ENCODE measurements at regions not wholly inside any gene's neighbourhood (a gene's known extent, or its start where the extent isn't known, plus 50 kb on each side); places are given as distances from the start of the nearest gene placed in this dataset.
"Not testable (repeated sequence)": the region's sequence is repeated elsewhere in the genome, so short reads cannot be mapped to it uniquely, and the experiment has no call there.

GRCh38 chr5:125923958-125924357 lies 499.3 kb upstream of the GRAMD2B start:
- not testable (repeated sequence) for DNase-seq (ENCODE audit: low read depth in 2 of 2)

- no peak for DNase-seq (ENCODE audit: low read depth in 2 of 2)
Observed at GRCh38 chr5:125926172-125926571, 497.0 kb upstream of the GRAMD2B start.

- DNase-seq (ENCODE audit: low read depth in 2 of 2) = no peak
Observed at GRCh38 chr5:125928663-125929062, 494.5 kb upstream of the GRAMD2B start.

DNA sequence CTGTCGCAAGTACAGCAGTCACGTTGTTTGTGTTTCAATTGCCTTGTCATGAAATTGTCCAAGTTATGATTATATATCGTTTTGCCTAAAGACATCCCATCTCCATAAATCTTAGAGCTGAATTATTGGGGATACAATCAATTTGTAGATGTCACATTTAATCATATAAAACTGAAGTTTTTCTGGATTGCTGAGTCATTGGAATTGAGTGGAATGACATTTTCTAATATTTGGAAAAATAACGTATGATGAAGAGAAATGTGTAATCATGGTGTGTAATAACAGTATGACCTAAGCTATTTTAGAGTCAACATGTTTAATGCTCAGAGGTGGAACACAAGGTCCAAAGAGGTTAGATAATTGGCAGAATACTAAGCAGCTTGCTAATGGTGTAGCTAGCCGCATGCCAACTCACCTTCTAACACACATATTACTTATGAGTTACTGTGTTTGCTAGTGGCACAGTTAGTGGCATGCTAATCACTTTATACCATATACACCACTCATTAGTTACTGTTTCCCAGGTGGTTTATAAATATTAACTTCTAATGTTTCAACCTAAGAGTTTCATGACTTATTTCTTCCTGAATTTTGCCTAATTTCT lies 473.1 kb upstream of the GRAMD2B start:
- no peak for DNase-seq (ENCODE audit: low read depth in 2 of 2)

- no peak for DNase-seq (ENCODE audit: low read depth in 2 of 2)
Observed at GRCh38 chr5:125961150-125961549, 462.1 kb upstream of the GRAMD2B start.

DNA sequence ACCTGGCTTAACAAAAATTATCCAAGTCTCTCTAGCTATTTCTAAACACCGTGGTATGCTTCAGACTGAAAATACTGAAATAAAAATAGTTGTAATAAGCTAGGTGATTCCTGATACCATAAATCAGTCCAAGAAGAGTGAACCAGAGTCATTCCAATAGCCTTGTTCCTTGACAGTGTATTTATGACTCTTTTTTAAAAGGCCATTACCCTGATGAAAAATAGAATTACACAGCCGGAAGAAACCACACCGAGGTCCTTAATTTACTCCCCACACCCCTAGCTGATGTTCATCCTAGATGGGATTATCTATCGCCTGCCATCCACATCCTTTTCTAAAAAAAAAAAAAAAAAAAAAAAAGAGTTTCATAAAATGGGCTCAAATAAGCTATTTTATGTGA lies 457.6 kb upstream of the GRAMD2B start:
- DNase-seq (ENCODE audit: low read depth in 2 of 2) = no peak

- no peak for DNase-seq (ENCODE audit: low read depth in 2 of 2)
Observed at GRCh38 chr5:125967576-125967975, 455.6 kb upstream of the GRAMD2B start.

DNA sequence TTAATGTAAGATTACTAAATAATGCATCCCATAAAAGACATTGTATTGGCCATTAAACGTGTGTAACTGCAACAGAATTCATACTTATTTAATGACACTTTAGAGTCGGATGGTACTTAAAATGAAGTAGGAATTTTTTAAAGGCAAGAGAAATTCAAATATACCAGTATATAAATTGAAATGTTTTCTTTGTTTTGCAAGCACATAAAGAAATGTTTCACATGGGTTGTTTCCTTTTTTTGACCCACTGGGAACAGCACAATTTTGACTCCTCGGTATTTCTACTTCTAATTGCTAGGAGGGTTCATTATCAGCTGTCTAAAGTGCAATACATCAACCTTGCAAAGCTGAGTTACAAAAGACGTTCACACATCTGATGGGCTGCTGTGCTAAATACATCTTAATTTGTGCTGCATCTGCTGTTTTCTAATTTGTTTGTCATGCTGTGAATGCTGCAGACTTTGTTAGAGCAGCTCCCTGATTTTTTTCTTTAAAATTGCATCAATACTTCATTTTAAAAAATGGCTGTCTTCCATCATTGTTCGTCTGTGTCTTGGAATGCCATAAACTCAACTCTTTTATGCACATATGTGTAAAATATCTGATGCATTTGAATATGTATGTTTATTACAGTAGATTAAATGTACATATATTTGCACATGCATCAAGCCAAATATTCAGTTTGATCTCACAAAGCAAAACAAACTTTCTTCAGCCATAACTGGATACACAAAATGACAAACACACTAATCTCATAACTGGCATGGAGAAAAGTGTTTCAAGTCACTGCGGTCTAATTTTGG lies 454.0 kb upstream of the GRAMD2B start:
- no peak for DNase-seq (ENCODE audit: low read depth in 2 of 2)

DNA sequence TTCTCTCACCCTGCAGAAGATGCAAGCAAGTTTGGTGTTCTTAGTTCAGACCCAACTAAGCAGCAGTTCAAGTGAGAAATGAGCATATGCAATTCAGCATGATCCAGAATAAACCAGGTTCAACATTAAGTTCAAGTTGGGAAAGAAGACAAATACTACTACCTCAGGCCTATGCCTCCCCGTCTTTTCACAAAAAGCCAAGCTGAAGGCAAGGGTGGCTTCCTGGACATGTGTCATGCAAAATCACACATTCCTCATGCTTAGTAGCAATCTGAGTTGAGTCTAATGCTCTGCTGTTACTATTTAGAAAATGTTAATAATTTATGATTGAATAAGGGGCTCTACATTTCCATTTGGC lies 453.4 kb upstream of the GRAMD2B start:
- no peak for DNase-seq (ENCODE audit: low read depth in 2 of 2)

- no peak for DNase-seq (ENCODE audit: low read depth in 2 of 2)
Observed at GRCh38 chr5:125970631-125971307, 452.4 kb upstream of the GRAMD2B start.

GRCh38 chr5:125972706-125973105 lies 450.5 kb upstream of the GRAMD2B start:
- no peak for DNase-seq (ENCODE audit: low read depth in 2 of 2)

DNA sequence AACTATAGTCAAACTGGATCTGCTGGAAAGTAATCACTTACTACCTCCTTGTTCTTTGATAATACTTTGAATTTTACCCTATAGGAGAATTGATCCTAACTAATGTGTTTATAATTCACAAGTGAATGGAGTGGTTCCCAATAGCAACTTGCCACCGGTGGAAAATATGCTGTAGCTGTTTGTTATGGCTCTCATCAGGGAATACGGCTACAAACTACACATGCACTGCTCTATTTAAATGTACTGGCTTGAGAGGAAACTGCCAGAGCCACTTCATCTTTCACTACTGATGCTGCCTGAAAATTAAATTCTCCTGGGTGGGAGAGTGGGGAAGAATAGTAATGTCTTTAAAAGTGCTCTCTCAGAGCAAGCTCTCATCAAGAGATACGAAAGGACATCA lies 448.5 kb upstream of the GRAMD2B start:
- DNase-seq (ENCODE audit: low read depth in 2 of 2) = no peak

GRCh38 chr5:125976421-125977000 lies 446.7 kb upstream of the GRAMD2B start:
- no peak for DNase-seq (ENCODE audit: low read depth in 2 of 2)

DNA sequence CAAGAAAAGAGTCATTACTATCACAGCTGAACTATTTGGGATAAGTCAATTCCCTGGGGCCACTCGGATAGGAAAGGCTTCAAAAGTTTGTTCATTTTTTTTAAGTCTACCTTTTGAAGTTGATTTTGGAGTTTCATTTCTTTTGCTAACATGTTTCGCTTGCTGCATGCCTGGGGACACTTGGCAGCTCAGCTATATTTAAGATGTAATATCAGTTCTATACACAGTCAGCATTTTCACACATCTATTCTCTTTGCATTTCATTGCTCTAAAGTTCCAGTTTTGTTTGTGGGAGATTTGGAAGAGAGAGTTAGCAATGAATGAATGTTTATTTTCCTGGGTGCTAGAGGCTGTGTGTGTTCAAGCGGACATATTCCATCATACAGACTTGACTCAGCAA lies 445.2 kb upstream of the GRAMD2B start:
- no peak for DNase-seq (ENCODE audit: low read depth in 2 of 2)

GRCh38 chr5:125979636-125980035 lies 443.6 kb upstream of the GRAMD2B start:
- no peak for DNase-seq (ENCODE audit: low read depth in 2 of 2)

- DNase-seq (ENCODE audit: low read depth in 2 of 2) = no peak
Observed at GRCh38 chr5:125981016-125981415, 442.2 kb upstream of the GRAMD2B start.

- DNase-seq (ENCODE audit: low read depth in 2 of 2) = no peak
Observed at GRCh38 chr5:125987677-125988255, 435.4 kb upstream of the GRAMD2B start.

DNA sequence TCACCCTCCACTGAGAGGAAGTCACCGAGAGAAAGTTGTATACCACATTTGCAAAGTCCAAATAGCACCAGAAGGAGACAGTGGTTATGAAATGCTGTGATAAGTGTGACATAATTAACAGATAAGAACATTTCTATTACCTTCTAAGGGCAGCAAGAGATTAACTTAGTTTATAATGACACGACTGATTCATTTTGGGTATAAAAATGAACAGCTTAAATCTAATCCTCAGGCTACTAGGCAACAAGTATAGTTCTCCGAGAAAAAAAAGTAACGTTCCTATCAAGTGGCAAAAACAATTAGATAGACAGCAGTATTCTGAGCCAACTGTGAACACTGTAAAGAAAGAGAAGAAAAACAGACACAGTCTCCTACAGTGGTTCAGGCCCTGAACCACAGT lies 431.2 kb upstream of the GRAMD2B start:
- DNase-seq (ENCODE audit: low read depth in 2 of 2) = no peak

- not testable (repeated sequence) for DNase-seq (ENCODE audit: low read depth in 2 of 2)
Observed at GRCh38 chr5:125999271-126000030, 423.8 kb upstream of the GRAMD2B start.

DNA sequence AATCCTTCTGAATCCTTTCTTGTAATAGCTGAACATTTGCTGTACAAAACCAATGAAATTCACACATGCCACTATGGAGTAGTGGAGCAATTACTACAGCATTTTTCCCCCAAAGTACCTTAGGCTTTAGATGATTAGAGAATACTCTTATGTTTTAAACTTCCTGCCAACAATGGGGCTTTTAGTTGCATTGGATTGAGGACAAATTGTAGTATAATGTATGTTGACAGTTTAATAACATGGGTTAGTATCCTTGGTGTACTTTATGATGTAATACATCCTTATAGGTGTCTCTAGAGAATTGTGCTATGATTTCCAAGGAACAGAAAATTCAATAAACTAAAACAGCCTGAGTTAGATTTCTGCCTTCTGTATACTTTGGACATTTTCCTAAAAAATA lies 422.7 kb upstream of the GRAMD2B start:
- DNase-seq (ENCODE audit: low read depth in 2 of 2) = no peak

- DNase-seq (ENCODE audit: low read depth in 2 of 2) = no peak
Observed at GRCh38 chr5:126002222-126002897, 420.8 kb upstream of the GRAMD2B start.

All from activated CD4-positive, alpha-beta T cell treated with anti-CD3 and anti-CD28 coated beads for 24 hours (primary cell).